CD14-positive monocyte (primary cell): ENCODE measurements at regions not wholly inside any gene's neighbourhood (a gene's known extent, or its start where the extent isn't known, plus 50 kb on each side); places are given as distances from the start of the nearest gene placed in this dataset.

ENCODE experiments used
- DNase-seq, 3 donors: peaks; one replicate each; pipeline ENCODE4 v3.0.0-alpha.2; 2011 to 2022
- H2AFZ ChIP-seq: 2 replicates; pipeline ENCODE4 v1.6.0; 2012; ENCODE audit warnings: mild to moderate bottlenecking, low read depth, low read length, inconsistent platforms; ENCODE audit not compliant: insufficient read depth, poor library complexity, severe bottlenecking
- H3K27ac ChIP-seq, 2 donors: 1 replicate in 1 of 2; 2 replicates in 1 of 2; pipeline ENCODE4 v1.5.1; 2012 to 2013; ENCODE audit warnings: low read length in 2 of 2, control low read depth in 1 of 2, inconsistent platforms in 1 of 2, low read depth in 1 of 2, mild to moderate bottlenecking in 1 of 2
- H3K27me3 ChIP-seq, 2 donors: one replicate each; pipeline versions ENCODE4 v1.6.0 to v1.6.1; 2011 to 2013; ENCODE audit warnings: low read length in 2 of 2; ENCODE audit not compliant: control insufficient read depth in 2 of 2, insufficient read depth in 2 of 2
- H3K36me3 ChIP-seq, 2 donors: replicated peaks in 1 of 2; 1 replicate in 1 of 2; 2 replicates in 1 of 2; pipeline versions ENCODE4 v1.5.1 to v1.6.1; 2012 to 2013; ENCODE audit warnings: low read length in 2 of 2, control low read depth in 1 of 2, inconsistent platforms in 1 of 2, mild to moderate bottlenecking in 1 of 2; ENCODE audit not compliant: insufficient read depth in 2 of 2, control insufficient read depth in 1 of 2
- H3K4me1 ChIP-seq, 2 donors: 1 replicate in 1 of 2; 2 replicates in 1 of 2; pipeline versions ENCODE4 v1.5.1 to v1.6.1; 2012 to 2013; ENCODE audit warnings: low read length in 2 of 2, control low read depth in 1 of 2, inconsistent platforms in 1 of 2, mild to moderate bottlenecking in 1 of 2, moderate library complexity in 1 of 2; ENCODE audit not compliant: insufficient read depth in 2 of 2, control insufficient read depth in 1 of 2
- H3K4me2 ChIP-seq: replicated peaks from 2 replicates; pipeline ENCODE3; 2012; ENCODE audit warnings: low read length, moderate library complexity, mild to moderate bottlenecking; ENCODE audit not compliant: poor library complexity, severe bottlenecking; ENCODE audit errors: extremely low read depth
- H3K4me3 ChIP-seq, 3 experiments: fragments of 200-600 bp in 1 of 3; sonication (generic) in 1 of 3; replicated peaks in 1 of 3; 1 replicate in 2 of 3; 2 replicates in 1 of 3; pipeline ENCODE4 v1.5.1; 2011 to 2013; ENCODE audit warnings: low read length in 3 of 3, mild to moderate bottlenecking in 3 of 3, control low read depth in 2 of 3, low read depth in 2 of 3, inconsistent platforms in 1 of 3, moderate library complexity in 1 of 3
- H3K79me2 ChIP-seq: 2 replicates; pipeline ENCODE4 v1.6.0; 2012; ENCODE audit warnings: mild to moderate bottlenecking, control low read depth, inconsistent platforms, low read length, moderate library complexity; ENCODE audit not compliant: insufficient read depth
- H3K9ac ChIP-seq: 2 replicates; pipeline ENCODE4 v1.6.0; 2017; ENCODE audit warnings: low read length, mild to moderate bottlenecking; ENCODE audit not compliant: insufficient read depth, poor library complexity, severe bottlenecking
- H3K9me3 ChIP-seq, 2 donors: replicated peaks in 1 of 2; 1 replicate in 1 of 2; 2 replicates in 1 of 2; pipeline versions ENCODE4 v1.5.1 to v1.6.1; 2012 to 2013; ENCODE audit warnings: low read length in 2 of 2, control low read depth in 1 of 2; ENCODE audit not compliant: control insufficient read depth in 1 of 2, insufficient read depth in 1 of 2
- H4K20me1 ChIP-seq: 2 replicates; pipeline ENCODE4 v1.6.0; 2012; ENCODE audit warnings: mild to moderate bottlenecking, low read length, control low read depth, moderate library complexity; ENCODE audit not compliant: insufficient read depth
- H3K27ac Mint-ChIP-seq, 7 donors: one replicate each; pipeline ENCODE4 v1.8.0; 2020; ENCODE audit warnings: mild to moderate bottlenecking in 7 of 7, mixed read lengths in 7 of 7, moderate library complexity in 6 of 7, inconsistent platforms in 2 of 7
- H3K27me3 Mint-ChIP-seq, 3 donors: one replicate each; pipeline ENCODE4 v1.8.0; 2021 to 2022; ENCODE audit warnings: low read depth in 3 of 3, mild to moderate bottlenecking in 3 of 3, mixed read lengths in 3 of 3, moderate library complexity in 3 of 3, inconsistent platforms in 1 of 3
- H3K36me3 Mint-ChIP-seq, 2 donors: one replicate each; pipeline ENCODE4 v1.8.0; 2020; ENCODE audit warnings: mixed read lengths in 2 of 2, inconsistent platforms in 1 of 2, mild to moderate bottlenecking in 1 of 2
- H3K4me1 Mint-ChIP-seq: one replicate; pipeline ENCODE4 v1.8.0; 2020; ENCODE audit warnings: mild to moderate bottlenecking, mixed read lengths
- H3K4me3 Mint-ChIP-seq, 2 donors: one replicate each; pipeline ENCODE4 v1.8.0; 2020; ENCODE audit warnings: mild to moderate bottlenecking in 2 of 2, mixed read lengths in 2 of 2, moderate library complexity in 1 of 2
- H3K9me3 Mint-ChIP-seq, 7 donors: one replicate each; pipeline ENCODE4 v1.8.0; 2020 to 2022; ENCODE audit warnings: mixed read lengths in 7 of 7, mild to moderate bottlenecking in 6 of 7, moderate library complexity in 6 of 7, inconsistent platforms in 2 of 7
- CTCF ChIP-seq: fragments of 200-600 bp; IDR thresholded peaks from one replicate; pipeline ENCODE4 v1.8.0; 2022; ENCODE audit warnings: antibody characterized with exemption, mild to moderate bottlenecking
- WGBS: methylation state at CpG from one replicate; pipeline ENCODE4 v1.1.5; 2013; ENCODE audit warnings: missing lambda C conversion rate; ENCODE audit not compliant: insufficient coverage; 5-methylcytosine and 5-hydroxymethylcytosine counted together
- intact Hi-C, 2 donors: fragments of 100-400 bp; cut with micrococcal nuclease; formaldehyde crosslinking; loops; one replicate each; pipeline versions ENCODE4 v1.15.0 to v1.15.1; 2023

- intact Hi-C loops = no loop called here
- H4K20me1 ChIP-seq = no peaks in the 10 kb centered on the region
- H3K27me3 Mint-ChIP-seq = no peaks in the 10 kb centered on the region
- WGBS = no CpG with 5 or more reads among the region's 8 CpGs
- no peak overlapping the region for H3K4me2 ChIP-seq
- peaks cover 0 to 4% (median 2%) of the 10 kb centered on the region in 7 donors for H3K9me3 Mint-ChIP-seq
- H3K79me2 ChIP-seq = no peaks in the 10 kb centered on the region
- H3K36me3 ChIP-seq = no peaks in the 10 kb centered on the region
- no peak for DNase-seq
- H3K4me3 Mint-ChIP-seq = no peak overlapping the region
- H2AFZ ChIP-seq = no peak overlapping the region
- no peaks in the 10 kb centered on the region for H3K4me1 Mint-ChIP-seq
- H3K27ac Mint-ChIP-seq = no peak overlapping the region
- no peak for TF ChIP-seq CTCF
- no peak overlapping the region for H3K27ac ChIP-seq
- H3K27me3 ChIP-seq = no peaks in the 10 kb centered on the region
- H3K4me1 ChIP-seq = no peaks in the 10 kb centered on the region
- no peak overlapping the region for H3K4me3 ChIP-seq
- H3K9ac ChIP-seq = no peak overlapping the region
- no peaks in the 10 kb centered on the region for H3K36me3 Mint-ChIP-seq
- H3K9me3 ChIP-seq = no peaks in the 10 kb centered on the region
These were observed 335.1 kb upstream of the CLNK start for GRCh38 chr4:11019451-11020240.

GRCh38 chr4:11014199-11014598 lies 329.6 kb upstream of the CLNK start:
- no peak for DNase-seq
- no peak overlapping the region for H3K4me2 ChIP-seq
- no peaks in the 10 kb centered on the region for H3K27me3 ChIP-seq
- H3K36me3 ChIP-seq = no peaks in the 10 kb centered on the region
- peaks cover 0 to 3% (median 2%) of the 10 kb centered on the region in 7 donors for H3K9me3 Mint-ChIP-seq
- no peak overlapping the region for H2AFZ ChIP-seq
- TF ChIP-seq CTCF = no peak
- H3K27me3 Mint-ChIP-seq = no peaks in the 10 kb centered on the region
- no peak overlapping the region for H3K27ac ChIP-seq
- no peaks in the 10 kb centered on the region for H3K36me3 Mint-ChIP-seq
- H3K4me1 ChIP-seq = no peaks in the 10 kb centered on the region
- no peaks in the 10 kb centered on the region for H3K9me3 ChIP-seq
- intact Hi-C loops = no loop called here
- no peak overlapping the region for H3K4me3 ChIP-seq
- H3K27ac Mint-ChIP-seq = peak overlapping the region in 2 of 7 donors; percentile 16 to 29
- no peaks in the 10 kb centered on the region for H4K20me1 ChIP-seq
- H3K9ac ChIP-seq = no peak overlapping the region
- H3K79me2 ChIP-seq = no peaks in the 10 kb centered on the region
- no peak overlapping the region for H3K4me3 Mint-ChIP-seq
- no peaks in the 10 kb centered on the region for H3K4me1 Mint-ChIP-seq
